ENCODE measurements at regions not wholly inside any gene's neighbourhood (a gene's known extent, or its start where the extent isn't known, plus 50 kb on each side); places are given as distances from the start of the nearest gene placed in this dataset.

DNA sequence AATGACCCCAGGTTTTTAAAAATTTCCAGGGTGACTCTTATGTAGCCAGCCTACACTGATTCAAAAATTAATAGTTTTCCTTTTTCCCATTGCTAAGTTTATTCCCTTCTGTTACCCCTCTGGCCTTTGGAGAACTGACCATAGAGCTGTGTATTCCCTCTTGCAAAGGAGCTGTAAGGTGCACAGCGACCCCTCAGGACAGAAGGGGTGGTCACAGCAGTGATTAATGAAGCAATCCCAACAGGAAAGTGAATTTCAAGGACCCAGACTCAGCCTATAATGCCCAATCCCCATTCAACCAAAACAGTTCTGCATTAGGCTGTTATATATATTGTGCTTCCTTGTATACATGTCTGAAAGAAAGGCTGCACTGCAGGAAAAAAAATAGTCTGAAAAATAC lies 147.1 kb downstream of the WT1 start:
- BruUV-seq (replicated peaks), result no TSS peak
- no peaks in the 10 kb centered on the region for H3K36me3 ChIP-seq (ENCODE audit: low read depth)
- H3K9me3 ChIP-seq (ENCODE audit: insufficient read depth, low read depth), result no peaks in the 10 kb centered on the region
- no peak for DNase-seq
- no peaks in the 10 kb centered on the region for H3K9me2 ChIP-seq (ENCODE audit: insufficient read depth)
- no peak overlapping the region for H2AFZ ChIP-seq
- intact Hi-C loops (cut with micrococcal nuclease; ENCODE audit: unreplicated experiment), result no loop called here
- peaks cover 23% of the 10 kb centered on the region for H3K27me3 ChIP-seq (ENCODE audit: insufficient read depth, low read depth)
- no peaks in the 10 kb centered on the region for H4K20me1 ChIP-seq (ENCODE audit: insufficient read depth)
- ChIA-PET CTCF (no interaction called here), POLR2A (ENCODE audit: unreplicated experiment) (no interaction called here)
- H3K79me2 ChIP-seq (ENCODE audit: low read depth), result no peaks in the 10 kb centered on the region
- no peak for TF ChIP-seq EZH2 (IDR thresholded peaks at IDR 0.05; ENCODE audit: low read depth)
- TF ChIP-seq, protein P1, sequence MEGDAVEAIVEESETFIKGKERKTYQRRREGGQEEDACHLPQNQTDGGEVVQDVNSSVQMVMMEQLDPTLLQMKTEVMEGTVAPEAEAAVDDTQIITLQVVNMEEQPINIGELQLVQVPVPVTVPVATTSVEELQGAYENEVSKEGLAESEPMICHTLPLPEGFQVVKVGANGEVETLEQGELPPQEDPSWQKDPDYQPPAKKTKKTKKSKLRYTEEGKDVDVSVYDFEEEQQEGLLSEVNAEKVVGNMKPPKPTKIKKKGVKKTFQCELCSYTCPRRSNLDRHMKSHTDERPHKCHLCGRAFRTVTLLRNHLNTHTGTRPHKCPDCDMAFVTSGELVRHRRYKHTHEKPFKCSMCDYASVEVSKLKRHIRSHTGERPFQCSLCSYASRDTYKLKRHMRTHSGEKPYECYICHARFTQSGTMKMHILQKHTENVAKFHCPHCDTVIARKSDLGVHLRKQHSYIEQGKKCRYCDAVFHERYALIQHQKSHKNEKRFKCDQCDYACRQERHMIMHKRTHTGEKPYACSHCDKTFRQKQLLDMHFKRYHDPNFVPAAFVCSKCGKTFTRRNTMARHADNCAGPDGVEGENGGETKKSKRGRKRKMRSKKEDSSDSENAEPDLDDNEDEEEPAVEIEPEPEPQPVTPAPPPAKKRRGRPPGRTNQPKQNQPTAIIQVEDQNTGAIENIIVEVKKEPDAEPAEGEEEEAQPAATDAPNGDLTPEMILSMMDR (conservative IDR thresholded peaks at IDR 0.05), result peak; percentile 29; the same call in 1 of the 2 replicates
- H3K27ac ChIP-seq, result no peak overlapping the region
- no peak overlapping the region for H3K4me2 ChIP-seq
- H3K4me1 ChIP-seq (replicated peaks; ENCODE audit: insufficient read depth), result no peaks in the 10 kb centered on the region
- H3K4me3 ChIP-seq, result no peak overlapping the region
- no peaks in the 10 kb centered on the region for H3F3A ChIP-seq (ENCODE audit: insufficient read depth, low read depth)

DNA sequence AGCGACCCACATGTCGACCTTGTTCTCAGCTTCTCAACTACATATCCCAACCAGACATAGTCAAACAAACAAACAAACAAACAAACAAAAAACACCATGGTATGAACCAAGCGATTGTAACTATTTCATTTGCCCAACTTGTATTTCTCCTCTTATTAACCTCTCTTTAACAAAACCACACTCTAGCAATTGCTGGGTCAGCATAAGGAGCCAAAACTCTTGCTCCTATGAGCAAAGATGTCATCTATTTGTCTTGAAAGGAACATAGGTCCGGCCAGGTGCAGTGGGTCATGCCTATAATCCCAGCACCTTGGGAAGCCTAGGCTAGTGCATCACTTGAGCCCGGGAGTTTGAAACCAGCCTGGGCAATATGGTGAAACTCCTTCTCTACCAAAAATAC lies 145.6 kb downstream of the WT1 start:
- no peak overlapping the region for H3K4me3 ChIP-seq
- no peaks in the 10 kb centered on the region for H4K20me1 ChIP-seq (ENCODE audit: insufficient read depth)
- no peak overlapping the region for H3K27ac ChIP-seq
- intact Hi-C loops (cut with micrococcal nuclease; ENCODE audit: unreplicated experiment), result loop anchor here (10.0 kb wide), 1 partner anchor 1055 kb away; no protein-coding TSS in a partner anchor
- CTCF ChIA-PET, result no interaction called here
- POLR2A ChIA-PET (ENCODE audit: unreplicated experiment), result no interaction called here
- no peak overlapping the region for H3K4me2 ChIP-seq
- H3K36me3 ChIP-seq (ENCODE audit: low read depth), result no peaks in the 10 kb centered on the region
- no peak for TF ChIP-seq EZH2 (IDR thresholded peaks at IDR 0.05; ENCODE audit: low read depth)
- TF ChIP-seq, protein P1 (conservative IDR thresholded peaks at IDR 0.05), result no peak
- H3K27me3 ChIP-seq (ENCODE audit: insufficient read depth, low read depth), result peaks cover 19% of the 10 kb centered on the region
- DNase-seq, result no peak
- H2AFZ ChIP-seq, result no peak overlapping the region
- no TSS peak for BruUV-seq (replicated peaks)
- H3K79me2 ChIP-seq (ENCODE audit: low read depth), result no peaks in the 10 kb centered on the region
- H3K4me1 ChIP-seq (replicated peaks; ENCODE audit: insufficient read depth), result no peaks in the 10 kb centered on the region
- H3K9me2 ChIP-seq (ENCODE audit: insufficient read depth), result no peaks in the 10 kb centered on the region
- H3F3A ChIP-seq (ENCODE audit: insufficient read depth, low read depth), result no peaks in the 10 kb centered on the region
- H3K9me3 ChIP-seq (ENCODE audit: insufficient read depth, low read depth), result no peaks in the 10 kb centered on the region

DNA sequence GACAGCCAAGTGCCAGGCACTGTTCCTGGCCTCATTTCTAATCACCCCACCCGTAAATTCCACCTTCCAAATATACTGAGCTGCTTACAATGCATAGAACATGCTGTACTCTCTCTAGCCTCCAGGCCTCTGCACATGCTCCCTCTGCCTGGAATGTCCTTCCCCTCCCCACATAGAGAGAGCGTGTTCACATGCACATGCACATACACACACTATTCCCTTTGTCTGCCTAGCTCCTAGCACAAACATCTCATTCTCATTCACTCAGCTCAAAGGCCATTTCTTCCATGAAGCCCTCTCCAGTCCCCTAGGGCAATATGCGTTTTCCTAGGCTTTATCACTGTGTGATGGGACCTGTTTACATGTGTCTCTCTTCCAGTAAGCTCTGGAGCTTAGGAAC lies 144.6 kb downstream of the WT1 start:
- no peak for DNase-seq
- Histone ChIP-seq H3K27me3 (ENCODE audit: insufficient read depth, low read depth) (peaks cover 16% of the 10 kb centered on the region), H3K4me1 (replicated peaks; ENCODE audit: insufficient read depth) (no peaks in the 10 kb centered on the region), H3K9me3 (ENCODE audit: insufficient read depth, low read depth) (no peaks in the 10 kb centered on the region), H4K20me1 (ENCODE audit: insufficient read depth) (no peaks in the 10 kb centered on the region), H3K27ac (no peak overlapping the region), H2AFZ (no peak overlapping the region), H3F3A (ENCODE audit: insufficient read depth, low read depth) (no peaks in the 10 kb centered on the region), H3K36me3 (ENCODE audit: low read depth) (no peaks in the 10 kb centered on the region), H3K4me3 (no peak overlapping the region), H3K4me2 (no peak overlapping the region), H3K79me2 (ENCODE audit: low read depth) (no peaks in the 10 kb centered on the region), H3K9me2 (ENCODE audit: insufficient read depth) (no peaks in the 10 kb centered on the region)
- no TSS peak for BruUV-seq (replicated peaks)
- TF ChIP-seq, protein P1 (conservative IDR thresholded peaks at IDR 0.05), result no peak
- ChIA-PET CTCF (interaction anchor here (0.6 kb wide), 1 partner anchor 69 kb away, joined by 4 read pairs; no protein-coding TSS in a partner anchor), POLR2A (ENCODE audit: unreplicated experiment) (no interaction called here)
- intact Hi-C loops (cut with micrococcal nuclease; ENCODE audit: unreplicated experiment), result loop anchor here (10.0 kb wide), 1 partner anchor 1056 kb away; no protein-coding TSS in a partner anchor

All from PC-9 (cell line).